ENCODE measurements at regions not wholly inside any gene's neighbourhood (a gene's known extent, or its start where the extent isn't known, plus 50 kb on each side); places are given as distances from the start of the nearest gene placed in this dataset.

GRCh38 chr5:175335691-175336090, 108.3 kb downstream of the DRD1 start:
- TF ChIP-seq POLR2A (IDR thresholded peaks at IDR 0.05) = no peak
- no peak for TF ChIP-seq CTCF (IDR thresholded peaks at IDR 0.05)

All from right lobe of liver (tissue), 4 donors.